Skeletal muscle tissue (tissue), 3 donors: ENCODE measurements at regions not wholly inside any gene's neighbourhood (a gene's known extent, or its start where the extent isn't known, plus 50 kb on each side); places are given as distances from the start of the nearest gene placed in this dataset.

Source experiments
- H3K27ac ChIP-seq: one replicate; pipeline ENCODE4 v1.7.0; 2013; ENCODE audit warnings: mild to moderate bottlenecking, low read depth, low read length, inconsistent platforms
- H3K27me3 ChIP-seq, 3 donors: one replicate each; pipeline ENCODE4 v1.7.0; 2013; ENCODE audit warnings: low read length in 3 of 3; ENCODE audit not compliant: control insufficient read depth in 3 of 3, insufficient read depth in 3 of 3
- H3K36me3 ChIP-seq, 3 donors: one replicate each; pipeline ENCODE4 v1.7.0; 2013; ENCODE audit warnings: low read length in 3 of 3; ENCODE audit not compliant: control insufficient read depth in 3 of 3, insufficient read depth in 3 of 3
- H3K4me1 ChIP-seq, 3 donors: one replicate each; pipeline ENCODE4 v1.7.0; 2013; ENCODE audit warnings: low read length in 3 of 3, mild to moderate bottlenecking in 3 of 3; ENCODE audit not compliant: control insufficient read depth in 3 of 3, insufficient read depth in 3 of 3
- H3K4me3 ChIP-seq, 3 donors: one replicate each; pipeline ENCODE4 v1.7.0; 2013; ENCODE audit warnings: low read length in 3 of 3
- H3K9ac ChIP-seq, 3 donors: one replicate each; pipeline ENCODE4 v1.7.0; 2013; ENCODE audit warnings: low read length in 3 of 3, mild to moderate bottlenecking in 3 of 3, moderate library complexity in 2 of 3, low read depth in 1 of 3
- H3K9me3 ChIP-seq, 3 donors: one replicate each; pipeline ENCODE4 v1.7.0; 2013; ENCODE audit warnings: low read length in 3 of 3; ENCODE audit not compliant: control insufficient read depth in 3 of 3
- donor health status: Osteomylitis.

GRCh38 chr13:112247471-112248405 is 128.4 kb upstream of the SPACA7 start:
- H3K27me3 ChIP-seq: peaks cover 0 to 19% (median 0%) of the 10 kb centered on the region in 3 donors
- H3K9me3 ChIP-seq: peaks cover 0 to 11% (median 0%) of the 10 kb centered on the region in 3 donors
- no peak overlapping the region for H3K9ac ChIP-seq
- no peaks in the 10 kb centered on the region for H3K36me3 ChIP-seq
- H3K4me3 ChIP-seq: no peak overlapping the region
- no peaks in the 10 kb centered on the region for H3K4me1 ChIP-seq
- H3K27ac ChIP-seq: no peak overlapping the region

GRCh38 chr13:112248406-112248760 is 127.8 kb upstream of the SPACA7 start:
- peaks cover 0 to 22% (median 2%) of the 10 kb centered on the region in 3 donors for H3K27me3 ChIP-seq
- no peak overlapping the region for H3K9ac ChIP-seq
- H3K4me1 ChIP-seq: no peaks in the 10 kb centered on the region
- H3K9me3 ChIP-seq: peaks cover 0 to 11% (median 0%) of the 10 kb centered on the region in 3 donors
- H3K36me3 ChIP-seq: no peaks in the 10 kb centered on the region
- H3K27ac ChIP-seq: no peak overlapping the region
- H3K4me3 ChIP-seq: no peak overlapping the region

- H3K27me3 ChIP-seq: peaks cover 0 to 22% (median 2%) of the 10 kb centered on the region in 3 donors
- no peaks in the 10 kb centered on the region for H3K36me3 ChIP-seq
- no peak overlapping the region for H3K9ac ChIP-seq
- H3K4me3 ChIP-seq: no peak overlapping the region
- no peaks in the 10 kb centered on the region for H3K4me1 ChIP-seq
- no peak overlapping the region for H3K27ac ChIP-seq
- H3K9me3 ChIP-seq: peaks cover 0 to 11% (median 0%) of the 10 kb centered on the region in 3 donors
Observed at GRCh38 chr13:112248862-112249592, 127.1 kb upstream of the SPACA7 start.

DNA sequence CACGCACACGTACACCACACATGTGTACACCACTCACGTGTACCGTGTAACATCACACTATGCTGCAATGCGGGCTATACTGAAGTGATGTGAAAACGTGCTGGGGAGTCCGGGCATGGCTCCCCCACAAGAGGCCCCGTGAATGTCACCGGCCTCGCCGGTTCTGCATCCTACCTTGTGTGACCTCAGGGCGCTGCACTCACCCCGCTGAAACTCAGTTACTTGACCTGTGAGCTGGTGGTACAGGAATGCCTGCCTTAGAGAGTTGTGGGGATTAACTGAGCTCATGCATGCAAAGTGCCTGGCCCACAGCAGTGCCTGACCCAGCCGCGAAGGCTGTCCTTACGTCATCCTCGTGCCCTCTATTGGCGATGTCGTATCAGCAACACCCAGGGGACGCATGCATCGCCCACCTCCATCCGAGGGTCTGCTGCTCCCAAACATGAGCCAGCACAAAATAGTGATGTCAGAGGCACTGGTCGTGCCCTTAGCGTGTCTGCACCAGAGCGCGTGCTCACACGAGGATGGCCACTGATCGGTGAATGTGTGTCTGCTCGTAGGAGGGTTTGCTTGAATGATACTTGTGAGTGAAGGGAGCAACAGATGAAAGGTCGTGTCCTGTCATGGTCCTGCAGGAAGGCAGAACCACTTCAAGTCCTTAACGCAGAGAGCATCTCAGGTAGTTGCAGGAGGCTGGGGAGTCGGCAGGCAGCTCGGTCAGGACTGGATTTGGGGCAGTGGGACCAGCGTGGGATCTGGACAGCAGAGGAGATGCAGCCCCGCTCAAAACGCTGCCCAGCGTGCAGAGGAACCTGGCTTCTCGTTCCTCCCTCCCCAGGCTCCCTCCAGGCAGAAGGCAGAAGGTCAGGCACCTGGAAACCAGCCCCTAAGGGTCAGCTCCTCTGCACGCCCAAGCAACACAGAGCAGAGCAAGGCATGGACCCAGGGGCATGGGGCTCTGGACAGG is 126.2 kb upstream of the SPACA7 start:
- Histone ChIP-seq H3K9me3 (peaks cover 0 to 11% (median 0%) of the 10 kb centered on the region in 3 donors), H3K4me3 (no peak overlapping the region), H3K27ac (no peak overlapping the region), H3K36me3 (no peaks in the 10 kb centered on the region), H3K9ac (no peak overlapping the region), H3K4me1 (no peaks in the 10 kb centered on the region), H3K27me3 (peaks cover 0 to 22% (median 2%) of the 10 kb centered on the region in 3 donors)

DNA sequence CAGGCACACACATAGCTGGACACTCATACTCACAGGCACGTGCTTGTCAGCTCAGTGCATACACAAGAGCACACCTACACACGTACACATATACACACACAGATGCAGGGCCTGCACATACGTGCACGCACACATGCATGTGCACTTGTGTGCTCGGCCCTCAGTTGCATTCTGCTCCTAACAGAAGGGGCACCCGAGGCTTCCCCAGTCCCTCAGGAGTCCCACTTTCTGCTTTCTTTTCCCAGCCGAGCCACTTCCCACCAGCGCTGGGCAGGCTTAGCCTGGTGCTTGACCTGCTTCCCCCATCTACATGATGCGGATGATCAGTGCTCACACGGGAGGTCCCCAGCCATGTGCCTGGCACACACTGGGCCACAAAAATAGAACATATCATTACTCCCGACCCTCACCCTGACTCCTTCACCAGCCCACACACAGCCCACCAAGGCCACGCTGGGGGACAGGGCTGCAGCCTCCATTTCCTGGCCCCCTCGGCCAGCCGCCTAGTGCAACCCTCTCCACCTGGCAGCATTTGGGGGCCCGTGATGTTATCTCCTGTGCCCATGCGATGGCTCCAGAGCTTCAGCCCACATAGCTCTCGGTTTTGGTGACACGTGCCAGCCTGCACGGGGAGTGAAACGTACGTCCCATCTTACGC is 125.2 kb upstream of the SPACA7 start:
- Histone ChIP-seq H3K36me3 (no peaks in the 10 kb centered on the region), H3K4me3 (no peak overlapping the region), H3K27me3 (peaks cover 0 to 22% (median 2%) of the 10 kb centered on the region in 3 donors), H3K4me1 (no peaks in the 10 kb centered on the region), H3K27ac (no peak overlapping the region), H3K9me3 (peaks cover 0 to 11% (median 0%) of the 10 kb centered on the region in 3 donors), H3K9ac (no peak overlapping the region)

- Histone ChIP-seq H3K9me3 (peaks cover 0 to 11% (median 0%) of the 10 kb centered on the region in 3 donors), H3K9ac (no peak overlapping the region), H3K36me3 (no peaks in the 10 kb centered on the region), H3K27ac (no peak overlapping the region), H3K4me1 (no peaks in the 10 kb centered on the region), H3K4me3 (no peak overlapping the region), H3K27me3 (peaks cover 0 to 20% (median 2%) of the 10 kb centered on the region in 3 donors)
Observed at GRCh38 chr13:112251930-112252585, 124.1 kb upstream of the SPACA7 start.

DNA sequence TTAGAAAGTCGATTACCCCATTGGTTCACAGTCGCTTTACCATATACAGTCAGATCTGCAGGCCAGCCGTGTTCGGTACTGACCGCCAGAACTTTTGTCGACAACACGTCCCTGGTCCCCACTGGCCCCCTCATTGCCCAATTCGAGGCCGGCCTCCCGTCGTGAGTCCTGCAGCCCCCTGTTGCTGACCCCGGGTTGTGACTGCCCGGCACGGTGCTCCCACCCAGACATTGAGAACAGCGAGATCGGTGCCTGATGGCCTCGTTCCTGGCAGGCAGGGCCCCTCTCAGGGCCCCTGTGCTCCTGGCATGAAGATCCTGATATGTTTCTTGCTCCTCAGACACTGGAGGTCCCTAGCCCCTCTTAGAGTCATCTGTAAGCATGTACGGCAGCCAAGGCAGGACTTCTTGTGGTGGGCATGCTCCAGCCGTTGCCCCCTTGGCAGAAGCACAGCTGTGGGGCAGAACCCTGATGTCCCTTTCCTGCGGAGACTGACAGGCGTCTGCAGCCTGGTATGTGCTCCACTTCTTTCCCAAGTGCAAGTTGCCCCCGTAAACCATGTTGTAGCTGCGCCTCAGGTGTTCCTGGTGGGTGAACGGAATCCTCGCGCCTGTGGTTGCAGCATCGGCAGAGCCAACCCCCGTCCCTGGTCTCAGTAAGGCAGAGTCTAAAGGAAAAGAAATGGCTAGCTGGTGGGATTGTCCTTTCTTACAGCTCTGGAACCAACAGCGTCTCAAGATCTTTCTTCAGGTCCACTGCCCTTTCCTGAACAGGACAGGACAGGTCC is 123.2 kb upstream of the SPACA7 start:
- peaks cover 0 to 11% (median 0%) of the 10 kb centered on the region in 3 donors for H3K9me3 ChIP-seq
- no peaks in the 10 kb centered on the region for H3K4me1 ChIP-seq
- H3K27me3 ChIP-seq: peaks cover 0 to 20% (median 2%) of the 10 kb centered on the region in 3 donors
- H3K9ac ChIP-seq: no peak overlapping the region
- no peak overlapping the region for H3K4me3 ChIP-seq
- H3K27ac ChIP-seq: no peak overlapping the region
- no peaks in the 10 kb centered on the region for H3K36me3 ChIP-seq

GRCh38 chr13:112253631-112254030 is 122.5 kb upstream of the SPACA7 start:
- Histone ChIP-seq H3K36me3 (no peaks in the 10 kb centered on the region), H3K4me1 (no peaks in the 10 kb centered on the region), H3K4me3 (no peak overlapping the region), H3K9me3 (peaks cover 0 to 11% (median 0%) of the 10 kb centered on the region in 3 donors), H3K27ac (no peak overlapping the region), H3K27me3 (peaks cover 0 to 20% (median 2%) of the 10 kb centered on the region in 3 donors), H3K9ac (no peak overlapping the region)
